Mesenchymal stem cell (in vitro differentiated cells and primary cell): ENCODE measurements at regions not wholly inside any gene's neighbourhood (a gene's known extent, or its start where the extent isn't known, plus 50 kb on each side); places are given as distances from the start of the nearest gene placed in this dataset.

Experiments
- DNase-seq: peaks from one replicate; pipeline ENCODE4 v3.0.0-alpha.2; 2013
- H2AFZ ChIP-seq: one replicate; pipeline ENCODE4 v1.6.1; 2013; ENCODE audit warnings: low read depth, mild to moderate bottlenecking, control low read depth, inconsistent platforms, low read length, moderate library complexity
- H2AK5ac ChIP-seq: 2 replicates; pipeline ENCODE4 v1.6.1; 2013; ENCODE audit warnings: low read length, moderate library complexity, mild to moderate bottlenecking, inconsistent platforms; ENCODE audit not compliant: severe bottlenecking
- H2BK120ac ChIP-seq: one replicate; pipeline ENCODE4 v1.6.1; 2013; ENCODE audit warnings: low read depth, mild to moderate bottlenecking, inconsistent platforms, low read length, moderate library complexity
- H2BK12ac ChIP-seq, 2 experiments: one replicate each; pipeline ENCODE4 v1.6.1; 2013; ENCODE audit warnings: inconsistent platforms in 2 of 2, low read length in 2 of 2, mild to moderate bottlenecking in 2 of 2, moderate library complexity in 2 of 2, control low read depth in 1 of 2
- H2BK15ac ChIP-seq: one replicate; pipeline ENCODE4 v1.6.1; 2013; ENCODE audit warnings: mild to moderate bottlenecking, low read depth, inconsistent platforms; ENCODE audit not compliant: poor library complexity, severe bottlenecking
- H2BK5ac ChIP-seq: 2 replicates; pipeline ENCODE4 v1.6.1; 2013; ENCODE audit warnings: low read depth, mild to moderate bottlenecking, low read length, control low read depth, inconsistent platforms; ENCODE audit not compliant: poor library complexity, severe bottlenecking
- H3K14ac ChIP-seq, 2 experiments: one replicate each; pipeline ENCODE4 v1.6.1; 2013; ENCODE audit warnings: inconsistent platforms in 2 of 2, low read length in 2 of 2, control low read depth in 1 of 2, mild to moderate bottlenecking in 1 of 2, moderate library complexity in 1 of 2
- H3K18ac ChIP-seq, 2 experiments: one replicate each; pipeline ENCODE4 v1.6.1; 2013; ENCODE audit warnings: inconsistent platforms in 2 of 2, low read length in 2 of 2, control low read depth in 1 of 2, low read depth in 1 of 2, mild to moderate bottlenecking in 1 of 2
- H3K23ac ChIP-seq, 2 experiments: one replicate each; pipeline ENCODE4 v1.6.1; 2013; ENCODE audit warnings: inconsistent platforms in 2 of 2, low read length in 2 of 2, mild to moderate bottlenecking in 2 of 2, moderate library complexity in 2 of 2, control low read depth in 1 of 2
- H3K27ac ChIP-seq: 2 replicates; pipeline ENCODE4 v1.5.1; 2013; ENCODE audit warnings: mild to moderate bottlenecking, moderate library complexity, low read length, control low read depth, inconsistent platforms; ENCODE audit not compliant: poor library complexity, severe bottlenecking
- H3K27me3 ChIP-seq, 2 experiments: 2 replicates each; pipeline versions ENCODE4 v1.6.1 to v1.7.0; 2013; ENCODE audit warnings: low read length in 2 of 2, mild to moderate bottlenecking in 2 of 2, moderate library complexity in 2 of 2, control low read depth in 1 of 2, inconsistent platforms in 1 of 2; ENCODE audit not compliant: control insufficient read depth in 1 of 2, insufficient read depth in 1 of 2
- H3K36me3 ChIP-seq, 2 experiments: 2 replicates each; pipeline versions ENCODE4 v1.6.1 to v1.7.0; 2013; ENCODE audit warnings: low read length in 2 of 2, control low read depth in 1 of 2, inconsistent platforms in 1 of 2, low read depth in 1 of 2, mild to moderate bottlenecking in 1 of 2; ENCODE audit not compliant: insufficient read depth in 2 of 2, control insufficient read depth in 1 of 2
- H3K4ac ChIP-seq, 2 experiments: one replicate each; pipeline ENCODE4 v1.6.1; 2013; ENCODE audit warnings: inconsistent platforms in 2 of 2, low read length in 2 of 2, mild to moderate bottlenecking in 2 of 2, moderate library complexity in 2 of 2, control low read depth in 1 of 2, low read depth in 1 of 2
- H3K4me1 ChIP-seq: 2 replicates; pipeline ENCODE4 v1.6.1; 2013; ENCODE audit warnings: low read depth, low read length, control low read depth; ENCODE audit not compliant: control insufficient read depth, insufficient read depth
- H3K4me2 ChIP-seq: 2 replicates; pipeline ENCODE4 v1.6.1; 2013; ENCODE audit warnings: low read length, mild to moderate bottlenecking, inconsistent platforms; ENCODE audit not compliant: poor library complexity, severe bottlenecking
- H3K4me3 ChIP-seq, 2 experiments: 2 replicates each; pipeline versions ENCODE4 v1.5.1 to v1.7.0; 2013; ENCODE audit warnings: low read length in 2 of 2, mild to moderate bottlenecking in 2 of 2, control low read depth in 1 of 2, low read depth in 1 of 2; ENCODE audit not compliant: insufficient read depth in 1 of 2
- H3K79me1 ChIP-seq: replicated peaks from 2 replicates; pipeline ENCODE4 v1.6.1; 2013; ENCODE audit warnings: mild to moderate bottlenecking, control low read depth, low read length, inconsistent platforms; ENCODE audit not compliant: poor library complexity, severe bottlenecking
- H3K9ac ChIP-seq: 2 replicates; pipeline ENCODE4 v1.7.0; 2013; ENCODE audit warnings: mild to moderate bottlenecking, low read length, moderate library complexity
- H3K9me3 ChIP-seq: 2 replicates; pipeline ENCODE4 v1.7.0; 2013; ENCODE audit warnings: mild to moderate bottlenecking, low read length; ENCODE audit not compliant: control insufficient read depth
- H4K8ac ChIP-seq: one replicate; pipeline ENCODE4 v1.6.1; 2013; ENCODE audit warnings: inconsistent platforms, mild to moderate bottlenecking, low read length, moderate library complexity
- H4K91ac ChIP-seq: one replicate; pipeline ENCODE4 v1.6.1; 2013; ENCODE audit warnings: mild to moderate bottlenecking, low read length, inconsistent platforms
- WGBS: methylation state at CpG from one replicate; pipeline ENCODE4 v1.1.7; 2013; ENCODE audit warnings: mixed read lengths; 5-methylcytosine and 5-hydroxymethylcytosine counted together

DNA sequence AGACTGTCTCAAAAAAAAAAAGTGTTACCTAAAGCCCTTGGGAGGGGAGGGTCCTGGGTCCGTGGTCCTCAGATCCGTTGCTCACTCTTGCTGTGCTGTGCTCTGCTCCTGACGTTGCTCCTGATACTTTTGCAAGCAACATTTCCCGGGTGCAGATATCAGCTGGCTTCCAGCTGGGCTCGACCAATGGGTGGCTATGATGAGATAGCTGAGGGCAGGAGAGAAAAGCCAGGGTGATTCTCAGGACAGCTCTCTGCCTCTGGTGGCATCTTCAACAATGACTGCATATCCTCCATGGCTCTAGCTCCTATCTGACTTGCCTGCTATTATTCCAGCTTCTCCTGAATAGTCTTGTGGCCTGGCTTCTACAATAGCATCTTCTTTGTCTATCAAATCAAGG lies 134.5 kb downstream of the RPS12 start:
- Histone ChIP-seq H3K79me1 (no peaks in the 10 kb centered on the region), H3K9me3 (no peaks in the 10 kb centered on the region), H3K4me2 (no peak overlapping the region), H2BK5ac (no peak overlapping the region), H2BK120ac (no peak overlapping the region), H3K14ac (no peak overlapping the region), H4K8ac (no peak overlapping the region), H2BK15ac (no peak overlapping the region), H3K27me3 (peaks cover 3 to 34% of the 10 kb centered on the region in 2 experiments), H3K27ac (no peak overlapping the region), H2AFZ (no peak overlapping the region), H4K91ac (no peak overlapping the region), H3K18ac (no peak overlapping the region), H3K4ac (no peak overlapping the region), H2BK12ac (no peak overlapping the region), H3K9ac (no peak overlapping the region), H2AK5ac (no peak overlapping the region), H3K23ac (no peak overlapping the region), H3K36me3 (no peaks in the 10 kb centered on the region), H3K4me1 (no peaks in the 10 kb centered on the region), H3K4me3 (no peak overlapping the region)
- WGBS: 64% methylated on average over 5 of the region's 5 CpGs
- DNase-seq: no peak

DNA sequence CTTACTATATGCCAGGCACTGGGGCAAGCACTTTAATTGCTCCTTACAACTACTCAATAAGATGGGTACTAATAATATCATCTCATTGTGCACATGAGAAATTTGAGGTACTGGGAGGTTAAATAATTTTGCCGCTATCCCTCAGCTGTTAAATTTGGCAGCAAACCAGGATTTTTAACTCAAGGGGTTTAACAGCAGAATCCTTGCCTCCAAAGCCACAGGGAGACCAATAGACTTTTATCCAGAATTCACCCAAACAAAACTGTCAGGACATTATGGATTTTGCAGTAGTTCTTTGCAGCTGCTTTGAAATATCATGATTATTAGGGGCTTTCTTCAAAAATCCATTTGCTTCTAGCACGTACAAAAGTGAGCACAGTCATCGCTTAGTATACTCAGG lies 136.2 kb downstream of the RPS12 start:
- H2BK5ac ChIP-seq: no peak overlapping the region
- no peak overlapping the region for H2BK15ac ChIP-seq
- no peak overlapping the region for H2AK5ac ChIP-seq
- no peak overlapping the region for H3K9ac ChIP-seq
- H3K36me3 ChIP-seq: no peaks in the 10 kb centered on the region
- H2BK12ac ChIP-seq: no peak overlapping the region
- no peak overlapping the region for H3K14ac ChIP-seq
- H3K4me3 ChIP-seq: no peak overlapping the region
- H4K91ac ChIP-seq: no peak overlapping the region
- no peak overlapping the region for H2BK120ac ChIP-seq
- no peaks in the 10 kb centered on the region for H3K79me1 ChIP-seq
- WGBS: 100% methylated on average over 2 of the region's 3 CpGs
- H3K27ac ChIP-seq: no peak overlapping the region
- no peak overlapping the region for H3K4ac ChIP-seq
- no peak overlapping the region for H4K8ac ChIP-seq
- H3K23ac ChIP-seq: no peak overlapping the region
- H3K4me1 ChIP-seq: no peaks in the 10 kb centered on the region
- no peak overlapping the region for H3K4me2 ChIP-seq
- H3K9me3 ChIP-seq: no peaks in the 10 kb centered on the region
- H3K27me3 ChIP-seq: peaks cover 3 to 42% of the 10 kb centered on the region in 2 experiments
- H3K18ac ChIP-seq: no peak overlapping the region
- no peak overlapping the region for H2AFZ ChIP-seq
- no peak for DNase-seq

DNA sequence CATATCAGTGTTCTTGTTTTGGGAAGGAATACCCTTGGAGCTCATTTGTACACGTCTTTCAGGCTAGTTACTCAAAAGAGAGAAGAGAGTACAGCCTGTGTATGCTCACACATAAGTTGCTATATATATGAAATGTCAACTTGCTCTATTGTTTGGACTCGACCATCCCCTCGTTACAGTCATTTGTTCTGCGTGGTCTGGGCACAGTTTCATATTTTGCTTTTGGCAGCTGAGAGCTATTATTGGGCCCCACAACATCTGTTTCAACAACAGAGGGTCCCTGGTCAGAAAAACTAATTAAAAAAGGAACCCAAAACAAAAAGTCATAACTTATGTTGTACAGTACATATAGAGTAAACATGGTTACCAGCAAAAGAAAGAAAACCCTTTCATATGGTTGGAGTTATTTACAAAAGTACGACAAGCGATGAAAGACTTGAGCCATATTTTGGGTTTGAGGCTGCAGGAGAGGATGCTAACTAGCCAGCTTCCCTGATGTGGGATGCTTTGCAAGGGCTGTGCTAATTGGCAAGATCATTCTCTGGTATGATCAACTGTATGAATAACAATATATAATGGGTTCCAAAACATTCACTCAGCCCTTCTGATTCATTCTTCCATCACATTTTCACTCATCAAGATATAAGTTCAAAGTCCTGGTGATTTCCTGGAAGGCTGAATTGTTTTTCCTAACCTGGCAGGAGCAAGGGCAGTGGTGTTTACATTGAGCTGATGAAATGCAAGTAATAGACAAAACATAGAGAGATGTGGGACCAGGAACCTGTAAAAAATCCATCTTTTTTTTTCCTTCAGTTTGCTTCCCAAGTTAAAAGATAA lies 137.9 kb downstream of the RPS12 start:
- 84% methylated on average over 6 of the region's 6 CpGs for WGBS
- Histone ChIP-seq H4K91ac (no peak overlapping the region), H3K4me1 (no peaks in the 10 kb centered on the region), H3K18ac (no peak overlapping the region), H2BK120ac (no peak overlapping the region), H2AK5ac (no peak overlapping the region), H3K4me2 (no peak overlapping the region), H3K27ac (no peak overlapping the region), H2BK15ac (no peak overlapping the region), H3K14ac (no peak overlapping the region), H3K23ac (no peak overlapping the region), H3K9me3 (no peaks in the 10 kb centered on the region), H2BK5ac (no peak overlapping the region), H3K27me3 (peaks cover 3 to 37% of the 10 kb centered on the region in 2 experiments), H2BK12ac (no peak overlapping the region), H3K9ac (no peak overlapping the region), H3K36me3 (no peaks in the 10 kb centered on the region), H3K4ac (no peak overlapping the region), H3K4me3 (no peak overlapping the region), H2AFZ (no peak overlapping the region), H3K79me1 (no peaks in the 10 kb centered on the region), H4K8ac (no peak overlapping the region)
- DNase-seq: no peak

- no peaks in the 10 kb centered on the region for H3K9me3 ChIP-seq
- no peak overlapping the region for H3K23ac ChIP-seq
- H3K4me1 ChIP-seq: no peaks in the 10 kb centered on the region
- no peak overlapping the region for H2BK12ac ChIP-seq
- H3K36me3 ChIP-seq: no peaks in the 10 kb centered on the region
- H3K27me3 ChIP-seq: peaks cover 3 to 42% of the 10 kb centered on the region in 2 experiments
- DNase-seq: no peak
- no peak overlapping the region for H3K4ac ChIP-seq
- 60% methylated on average over 3 of the region's 3 CpGs for WGBS
- no peak overlapping the region for H3K27ac ChIP-seq
- H3K4me2 ChIP-seq: no peak overlapping the region
- H3K79me1 ChIP-seq: no peaks in the 10 kb centered on the region
- no peak overlapping the region for H4K91ac ChIP-seq
- no peak overlapping the region for H3K9ac ChIP-seq
- no peak overlapping the region for H2AK5ac ChIP-seq
- no peak overlapping the region for H3K18ac ChIP-seq
- H3K14ac ChIP-seq: no peak overlapping the region
- no peak overlapping the region for H4K8ac ChIP-seq
- no peak overlapping the region for H2AFZ ChIP-seq
- no peak overlapping the region for H2BK120ac ChIP-seq
- no peak overlapping the region for H2BK5ac ChIP-seq
- H3K4me3 ChIP-seq: no peak overlapping the region
- H2BK15ac ChIP-seq: no peak overlapping the region
Measured at GRCh38 chr6:132952986-132953385, 138.6 kb downstream of the RPS12 start.
